Activated T-cell treated with anti-CD3 and anti-CD28 coated beads, Interleukin-2, amount 50 U/mL, for 48 hours (primary cell): ENCODE measurements at regions not wholly inside any gene's neighbourhood (a gene's known extent, or its start where the extent isn't known, plus 50 kb on each side); places are given as distances from the start of the nearest gene placed in this dataset.
"Not testable (repeated sequence)": the region's sequence is repeated elsewhere in the genome, so short reads cannot be mapped to it uniquely, and the experiment has no call there.

Experiments used
- DNase-seq, 2 experiments: peaks; one replicate each; pipeline ENCODE4 v3.0.0-alpha.2; 2020

- DNase-seq: not testable (repeated sequence)
These were observed 815.3 kb upstream of the SLITRK1 start for GRCh38 chr13:84697591-84697990.

DNA sequence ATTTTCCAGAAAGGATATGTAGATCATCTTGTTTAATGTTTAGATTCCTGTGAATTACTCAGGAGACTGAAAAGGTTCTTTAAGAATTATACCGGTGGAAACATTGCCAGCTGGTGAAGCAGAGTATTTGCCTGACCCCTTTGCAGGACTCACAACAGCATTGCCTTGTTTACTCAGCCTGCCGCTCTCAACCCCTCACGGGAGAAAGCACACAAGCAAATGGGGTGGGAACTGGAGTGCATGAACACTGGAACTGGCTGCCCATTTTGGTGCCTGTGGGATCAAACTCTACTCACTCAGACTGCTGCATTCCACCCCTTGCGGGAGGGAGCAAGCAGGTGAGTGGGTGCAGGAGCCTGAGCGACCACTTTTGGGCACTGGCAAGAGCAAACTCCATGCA is 804.7 kb upstream of the SLITRK1 start:
- no peak for DNase-seq

- DNase-seq: no peak
These were observed 804.2 kb upstream of the SLITRK1 start for GRCh38 chr13:84686458-84686857.

DNA sequence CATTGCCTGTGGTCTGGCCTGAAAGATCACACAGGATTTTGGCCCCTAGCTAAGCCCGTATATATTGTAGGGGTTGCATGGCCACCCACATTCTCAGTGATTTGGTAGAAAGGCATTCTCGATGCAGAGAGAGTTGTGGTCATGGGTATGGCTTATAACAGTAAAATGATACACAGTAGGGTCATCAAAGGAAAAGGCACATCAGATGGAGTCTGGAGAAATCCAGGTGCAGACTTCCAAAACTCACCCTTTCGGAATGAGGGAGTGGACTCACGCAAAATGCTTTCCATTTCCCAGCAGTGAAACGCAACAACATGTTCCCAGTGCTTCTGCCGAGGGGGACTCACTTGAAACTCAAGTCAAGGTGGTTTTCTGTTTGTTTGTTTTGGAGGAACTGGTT is 802.5 kb upstream of the SLITRK1 start:
- no peak for DNase-seq

DNA sequence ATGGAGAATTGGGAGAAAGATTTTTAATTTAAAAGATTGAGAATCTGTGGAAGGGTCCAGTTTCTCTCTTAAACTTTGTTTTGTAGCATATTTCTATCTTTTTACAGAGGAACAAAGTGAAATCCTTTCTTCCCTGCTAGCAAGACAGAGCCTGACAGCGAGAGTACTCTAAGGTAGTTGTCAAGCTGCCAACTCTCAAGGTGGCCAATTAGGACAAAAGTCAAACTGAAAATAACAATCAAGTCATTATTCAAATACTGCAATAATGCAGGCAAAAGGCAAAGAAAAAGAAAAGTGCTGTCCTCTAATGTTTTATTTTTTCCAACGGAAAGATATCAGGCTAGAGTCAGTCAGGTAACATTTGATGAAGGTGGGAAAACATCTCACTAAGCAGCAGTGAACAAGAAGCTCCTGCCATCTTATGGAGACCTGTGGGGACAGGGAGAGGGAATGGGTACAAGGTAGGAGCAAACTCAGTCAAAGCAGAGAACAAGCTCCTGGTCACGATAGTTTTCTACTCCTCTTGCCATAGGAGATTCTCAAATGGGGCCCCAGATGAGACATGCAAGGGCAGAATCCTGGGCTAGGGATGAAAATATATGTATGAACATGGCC is 801.9 kb upstream of the SLITRK1 start:
- no peak for DNase-seq

- DNase-seq: no peak
These were observed 801.2 kb upstream of the SLITRK1 start for GRCh38 chr13:84683448-84683847.

DNA sequence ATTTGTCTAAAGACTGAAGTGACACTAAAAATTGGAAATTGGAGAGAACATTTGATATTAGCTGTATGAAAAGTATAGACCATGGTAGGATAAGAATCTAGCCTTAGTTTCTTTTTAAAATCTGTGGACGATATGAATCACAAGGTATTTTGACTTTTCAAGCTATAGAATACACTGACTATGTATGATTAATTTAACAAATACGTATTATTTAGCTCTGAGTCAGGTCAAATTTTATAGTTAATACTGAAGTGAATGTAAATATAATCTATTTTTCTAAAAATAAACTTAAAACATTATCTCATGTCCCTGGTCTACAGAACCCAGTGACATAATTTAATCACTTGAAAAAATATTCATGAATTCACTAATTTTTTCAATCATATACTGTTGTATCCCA is 795.6 kb upstream of the SLITRK1 start:
- DNase-seq: no peak

DNA sequence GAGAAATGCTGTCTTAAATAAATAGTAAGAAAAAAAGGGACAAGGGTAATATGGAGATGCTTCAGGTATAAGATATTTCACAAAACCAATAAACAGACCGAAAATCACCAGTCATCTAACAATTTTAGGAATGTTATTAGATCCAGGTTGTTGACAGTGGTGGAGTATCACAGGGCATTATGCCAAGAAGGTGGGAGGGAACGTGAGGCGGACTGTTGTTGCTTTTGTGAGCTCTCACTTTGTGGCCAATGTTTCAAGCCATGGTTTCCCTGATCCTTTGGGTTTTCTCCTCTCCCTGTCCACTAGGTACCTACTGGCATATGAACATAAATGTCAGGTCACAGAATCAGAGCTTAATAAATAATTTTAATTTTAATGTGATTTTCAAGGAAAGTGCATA is 790.3 kb upstream of the SLITRK1 start:
- DNase-seq: no peak

DNA sequence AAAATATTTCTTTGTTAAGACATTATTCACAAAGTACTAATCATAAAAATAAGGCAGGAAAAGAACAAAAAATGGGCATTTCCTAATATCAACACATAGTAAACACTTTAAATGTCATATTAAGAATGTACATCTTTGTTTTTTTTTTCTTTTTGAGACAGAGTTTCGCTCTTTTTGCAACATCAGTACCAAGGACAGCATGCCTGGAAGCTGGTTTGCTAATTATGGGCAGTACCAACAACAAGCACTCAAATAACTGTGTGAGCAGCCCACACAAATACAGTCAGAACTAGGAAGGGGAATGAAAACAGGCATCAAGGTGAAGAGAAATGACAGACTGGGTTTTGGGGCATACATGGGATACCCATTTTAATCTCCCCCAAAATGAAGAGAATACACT is 788.0 kb upstream of the SLITRK1 start:
- DNase-seq: no peak

- DNase-seq: no peak
These were observed 786.4 kb upstream of the SLITRK1 start for GRCh38 chr13:84668637-84669036.

GRCh38 chr13:84662491-84662890 is 780.2 kb upstream of the SLITRK1 start:
- no peak for DNase-seq

GRCh38 chr13:84661718-84662117 is 779.4 kb upstream of the SLITRK1 start:
- no peak for DNase-seq

DNA sequence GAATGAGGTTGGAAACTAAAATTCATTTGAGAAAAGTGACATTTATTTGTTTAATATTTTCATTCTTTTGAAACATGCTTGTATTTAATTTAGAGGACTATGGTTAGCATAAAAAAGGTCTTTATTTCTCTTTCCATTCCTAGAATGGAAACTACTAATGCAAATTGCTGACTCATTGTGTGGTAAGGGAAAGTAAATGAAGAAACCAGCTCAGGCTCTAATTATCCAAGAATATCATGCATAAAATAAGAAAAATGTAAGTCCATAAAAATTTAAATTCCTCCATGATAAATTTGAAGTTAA is 777.0 kb upstream of the SLITRK1 start:
- no peak for DNase-seq

GRCh38 chr13:84658491-84659358 is 776.5 kb upstream of the SLITRK1 start:
- no peak for DNase-seq

- DNase-seq: no peak
These were observed 773.4 kb upstream of the SLITRK1 start for GRCh38 chr13:84655677-84656076.

GRCh38 chr13:84654654-84655275 is 772.5 kb upstream of the SLITRK1 start:
- no peak for DNase-seq

DNA sequence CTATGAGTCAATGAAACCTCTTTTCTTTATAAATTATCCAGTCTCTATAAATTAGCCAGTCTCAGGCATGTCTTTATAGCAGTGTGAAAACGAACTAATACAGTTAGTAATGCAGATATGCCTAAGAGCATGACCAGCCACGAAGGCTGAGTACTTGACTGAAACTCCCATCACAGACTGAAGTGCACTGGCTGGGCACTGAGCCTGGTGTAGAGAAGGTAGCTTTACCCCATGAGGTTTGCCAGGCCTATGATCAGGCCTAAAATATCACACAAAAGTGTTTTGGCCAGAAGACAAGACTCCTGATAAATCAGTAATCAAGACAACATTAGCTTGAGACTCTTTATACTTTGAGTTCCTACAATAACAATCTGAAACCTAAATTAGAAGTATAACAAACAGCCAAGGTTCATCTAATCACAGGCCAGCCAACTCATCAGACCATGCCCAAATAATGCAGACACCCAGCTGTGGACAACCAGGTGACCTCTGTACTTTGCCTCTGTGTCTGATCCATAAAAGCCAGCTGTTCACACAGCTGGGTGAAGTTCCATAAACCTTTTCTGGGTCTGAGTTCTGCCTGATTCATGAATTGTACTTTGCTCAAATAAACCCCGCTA is 771.8 kb upstream of the SLITRK1 start:
- no peak for DNase-seq

- no peak for DNase-seq
These were observed 769.4 kb upstream of the SLITRK1 start for GRCh38 chr13:84651705-84652104.

DNA sequence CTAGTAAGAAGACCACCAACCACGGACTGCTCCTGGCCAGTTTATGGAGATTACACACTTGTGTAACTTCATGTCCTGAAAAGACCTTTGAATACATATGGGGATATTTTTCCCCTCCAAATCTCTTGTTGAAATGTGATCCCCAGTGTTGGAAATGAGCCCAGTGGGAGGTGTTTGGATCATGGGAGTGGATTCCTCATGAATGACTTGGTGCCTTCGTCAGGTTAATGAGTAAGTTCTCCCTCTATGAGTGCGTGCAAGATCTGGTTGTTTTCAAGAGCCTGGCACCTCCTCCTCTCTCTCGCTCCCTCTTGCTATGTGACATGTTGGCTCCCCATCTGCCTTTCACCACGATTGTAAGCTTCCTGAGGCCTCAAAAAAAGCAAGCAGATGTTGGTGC is 769.0 kb upstream of the SLITRK1 start:
- DNase-seq: no peak

DNA sequence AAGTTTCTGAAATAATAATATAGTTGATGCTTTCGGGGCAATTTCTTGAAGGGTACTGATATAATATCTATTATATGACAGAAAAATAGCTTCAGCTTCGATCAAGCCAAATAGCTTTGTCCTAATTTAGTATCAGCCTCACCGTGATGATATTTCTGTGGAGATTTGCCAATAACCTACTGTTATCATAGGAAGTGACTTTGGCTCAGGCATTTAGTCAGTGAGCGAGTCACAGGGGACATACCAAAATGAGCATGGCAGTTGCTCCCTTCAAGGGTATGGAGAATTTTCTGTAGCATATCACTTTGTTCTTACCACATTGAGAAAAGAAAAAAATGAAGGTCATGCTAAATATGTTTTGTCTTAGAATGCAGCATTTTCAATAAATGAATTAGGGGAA is 767.6 kb upstream of the SLITRK1 start:
- no peak for DNase-seq

DNA sequence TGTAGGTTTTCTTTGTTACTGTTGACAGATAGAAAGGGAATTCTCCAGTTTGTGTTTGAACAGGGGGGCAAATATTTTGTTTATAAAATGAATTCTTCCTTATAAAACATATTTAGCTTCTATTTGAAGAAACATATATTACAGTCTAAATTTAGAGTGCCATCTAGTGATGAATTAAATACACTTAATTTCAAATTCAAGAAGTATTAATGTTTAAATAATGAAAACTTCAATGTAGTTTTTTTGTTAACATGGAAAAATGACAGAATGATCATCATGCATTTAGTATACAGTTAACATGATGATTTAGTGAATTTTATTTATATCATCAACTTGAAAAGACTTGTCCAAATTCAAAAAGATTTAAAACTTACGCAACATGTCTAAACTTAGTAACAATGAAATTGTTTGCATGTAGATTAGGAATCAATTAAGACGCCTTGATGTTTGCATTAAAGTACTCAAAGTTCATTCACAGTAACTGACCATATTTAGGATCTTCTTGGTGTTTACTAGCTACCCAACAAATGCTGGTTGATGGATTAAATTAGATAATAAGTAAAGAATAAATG is 765.9 kb upstream of the SLITRK1 start:
- no peak for DNase-seq

GRCh38 chr13:84646957-84647356 is 764.7 kb upstream of the SLITRK1 start:
- DNase-seq: no peak

- no peak for DNase-seq
These were observed 763.1 kb upstream of the SLITRK1 start for GRCh38 chr13:84645196-84646012.
